KMS-11 (cell line): ENCODE measurements at regions not wholly inside any gene's neighbourhood (a gene's known extent, or its start where the extent isn't known, plus 50 kb on each side); places are given as distances from the start of the nearest gene placed in this dataset.
A peak's percentile ranks its signal among the peaks of the same experiment; 100 is the strongest.

Experiments
- H2AFZ ChIP-seq: fragments of 200-600 bp; sonication (generic); 2 replicates; pipeline ENCODE4 v1.6.1; 2016; ENCODE audit warnings: antibody characterized with exemption, mixed run types, low read depth
- H3K27ac ChIP-seq: fragments of 200-600 bp; sonication (generic); 2 replicates; pipeline ENCODE4 v1.6.1; 2016; ENCODE audit warnings: mild to moderate bottlenecking, mixed run types
- H3K27me3 ChIP-seq: fragments of 200-600 bp; sonication (generic); 2 replicates; pipeline ENCODE4 v1.6.1; 2017; ENCODE audit warnings: mild to moderate bottlenecking, low read depth, mixed run types, moderate library complexity; ENCODE audit not compliant: insufficient read depth
- H3K36me3 ChIP-seq: fragments of 200-600 bp; sonication (generic); 2 replicates; pipeline ENCODE4 v1.6.1; 2017; ENCODE audit warnings: mild to moderate bottlenecking, mixed run types; ENCODE audit not compliant: insufficient read depth
- H3K4me1 ChIP-seq: fragments of 200-600 bp; sonication (generic); 2 replicates; pipeline ENCODE4 v1.6.1; 2016; ENCODE audit warnings: mild to moderate bottlenecking, low read depth, mixed run types; ENCODE audit not compliant: poor library complexity, severe bottlenecking
- H3K4me2 ChIP-seq: fragments of 200-600 bp; sonication (generic); 2 replicates; pipeline ENCODE4 v1.7.0; 2016; ENCODE audit warnings: mild to moderate bottlenecking, mixed run types
- H3K4me3 ChIP-seq: fragments of 200-600 bp; sonication (generic); IDR thresholded peaks from 2 replicates; pipeline ENCODE4 v1.6.1; 2017; ENCODE audit warnings: low read depth, low read length, mixed read lengths; ENCODE audit not compliant: insufficient read depth
- H3K79me2 ChIP-seq: fragments of 200-600 bp; sonication (generic); 2 replicates; pipeline ENCODE4 v1.6.1; 2016; ENCODE audit warnings: low read depth, mixed run types; ENCODE audit not compliant: insufficient read depth
- H3K9ac ChIP-seq: fragments of 200-600 bp; sonication (generic); 2 replicates; pipeline ENCODE4 v1.6.1; 2016; ENCODE audit warnings: mild to moderate bottlenecking, mixed run types
- H4K20me1 ChIP-seq: fragments of 200-600 bp; sonication (generic); 2 replicates; pipeline ENCODE4 v1.6.1; 2016; ENCODE audit warnings: mild to moderate bottlenecking, mixed run types; ENCODE audit not compliant: insufficient read depth
- TF ChIP-seq, protein P1 (sequence below): fragments of 200-600 bp; sonication (generic); conservative IDR thresholded peaks from 2 replicates; pipeline ENCODE4 v1.6.1; 2017; ENCODE audit warnings: low read depth, mild to moderate bottlenecking, antibody characterized with exemption, low read length, moderate library complexity, mixed read lengths

DNA sequence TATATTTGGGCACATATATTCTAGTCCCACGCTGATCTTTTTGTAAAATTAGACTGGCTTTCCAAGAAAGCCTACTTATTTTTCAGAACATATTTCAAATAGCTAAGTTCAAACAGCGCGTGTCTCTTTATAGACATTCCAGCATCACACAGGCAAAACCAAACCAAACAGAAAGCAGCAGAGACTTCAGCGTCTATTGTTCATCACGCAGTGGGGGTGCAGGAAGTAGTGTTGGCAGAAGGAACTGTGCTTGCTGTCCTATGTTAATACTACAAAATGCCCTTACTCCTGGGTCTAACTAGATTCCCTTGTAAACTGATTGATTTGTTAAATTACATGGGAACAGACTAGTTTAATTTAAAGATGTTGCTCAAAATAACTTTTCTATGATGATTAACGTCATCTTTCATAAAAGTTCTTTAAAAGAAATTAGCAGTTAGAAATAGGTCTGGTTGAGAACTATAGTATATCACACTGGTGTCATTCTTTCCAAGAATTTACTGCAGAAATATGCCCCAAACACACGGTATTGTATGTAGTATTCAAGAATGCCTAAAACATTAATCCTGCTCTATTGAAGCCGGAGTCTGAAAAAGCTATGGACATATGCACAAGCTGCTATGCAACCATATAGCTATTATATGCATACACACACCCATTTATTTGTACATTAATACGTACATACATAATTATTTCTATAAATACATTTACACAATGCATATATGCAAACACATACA lies 436.3 kb downstream of the CBLN2 start:
- Histone ChIP-seq H3K27me3 (no peaks in the 10 kb centered on the region), H3K36me3 (no peaks in the 10 kb centered on the region), H3K9ac (no peak overlapping the region), H2AFZ (no peak overlapping the region), H3K27ac (no peak overlapping the region), H3K79me2 (no peaks in the 10 kb centered on the region), H3K4me1 (no peaks in the 10 kb centered on the region), H3K4me2 (no peak overlapping the region), H4K20me1 (no peaks in the 10 kb centered on the region), H3K4me3 (no peak overlapping the region)
- TF ChIP-seq, protein P1, sequence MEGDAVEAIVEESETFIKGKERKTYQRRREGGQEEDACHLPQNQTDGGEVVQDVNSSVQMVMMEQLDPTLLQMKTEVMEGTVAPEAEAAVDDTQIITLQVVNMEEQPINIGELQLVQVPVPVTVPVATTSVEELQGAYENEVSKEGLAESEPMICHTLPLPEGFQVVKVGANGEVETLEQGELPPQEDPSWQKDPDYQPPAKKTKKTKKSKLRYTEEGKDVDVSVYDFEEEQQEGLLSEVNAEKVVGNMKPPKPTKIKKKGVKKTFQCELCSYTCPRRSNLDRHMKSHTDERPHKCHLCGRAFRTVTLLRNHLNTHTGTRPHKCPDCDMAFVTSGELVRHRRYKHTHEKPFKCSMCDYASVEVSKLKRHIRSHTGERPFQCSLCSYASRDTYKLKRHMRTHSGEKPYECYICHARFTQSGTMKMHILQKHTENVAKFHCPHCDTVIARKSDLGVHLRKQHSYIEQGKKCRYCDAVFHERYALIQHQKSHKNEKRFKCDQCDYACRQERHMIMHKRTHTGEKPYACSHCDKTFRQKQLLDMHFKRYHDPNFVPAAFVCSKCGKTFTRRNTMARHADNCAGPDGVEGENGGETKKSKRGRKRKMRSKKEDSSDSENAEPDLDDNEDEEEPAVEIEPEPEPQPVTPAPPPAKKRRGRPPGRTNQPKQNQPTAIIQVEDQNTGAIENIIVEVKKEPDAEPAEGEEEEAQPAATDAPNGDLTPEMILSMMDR: no peak

DNA sequence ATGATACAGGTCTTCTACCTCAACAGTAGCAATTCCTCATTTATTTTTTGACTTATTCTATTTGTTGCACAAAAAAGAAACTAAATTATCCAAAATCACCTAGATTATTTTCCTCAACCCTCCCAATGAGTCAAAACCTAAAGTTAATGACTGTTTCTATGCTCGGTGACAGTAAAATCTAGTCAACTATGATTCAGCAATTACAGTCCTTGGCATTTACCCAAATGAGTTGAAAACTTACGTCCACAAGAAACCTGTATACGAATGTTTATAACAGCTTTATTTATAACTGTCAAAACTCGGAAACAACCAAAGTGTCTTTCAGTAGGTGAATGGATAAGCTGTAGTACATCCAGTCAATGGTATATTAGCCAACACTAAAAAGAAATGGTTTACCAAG lies 439.3 kb downstream of the CBLN2 start:
- no peak overlapping the region for H3K27ac ChIP-seq
- no peak overlapping the region for H3K4me2 ChIP-seq
- TF ChIP-seq, protein P1: no peak
- no peak overlapping the region for H2AFZ ChIP-seq
- peaks cover 12% of the 10 kb centered on the region for H3K4me1 ChIP-seq
- no peaks in the 10 kb centered on the region for H4K20me1 ChIP-seq
- no peak overlapping the region for H3K4me3 ChIP-seq
- no peaks in the 10 kb centered on the region for H3K27me3 ChIP-seq
- H3K9ac ChIP-seq: no peak overlapping the region
- H3K79me2 ChIP-seq: no peaks in the 10 kb centered on the region
- H3K36me3 ChIP-seq: no peaks in the 10 kb centered on the region

DNA sequence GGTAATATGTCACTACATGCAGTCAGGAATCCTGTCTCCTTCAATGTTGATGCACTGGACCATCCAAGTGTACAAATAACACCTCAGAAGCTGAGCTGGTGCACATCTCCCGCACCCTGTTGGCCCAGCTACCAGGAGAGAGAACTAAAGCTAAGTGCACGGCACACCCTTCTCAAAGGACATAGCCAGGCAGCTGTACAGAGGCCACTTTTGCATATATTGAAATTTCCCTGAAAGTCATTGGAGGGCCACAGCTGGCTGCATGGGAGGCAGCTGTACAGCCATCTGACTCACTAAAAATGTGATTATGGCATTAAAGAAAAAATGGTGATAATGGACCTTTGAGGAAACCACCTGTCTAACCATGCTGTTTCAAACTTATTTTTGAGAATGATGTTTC lies 441.7 kb downstream of the CBLN2 start:
- Histone ChIP-seq H3K36me3 (no peaks in the 10 kb centered on the region), H3K27ac (no peak overlapping the region), H4K20me1 (no peaks in the 10 kb centered on the region), H3K4me3 (no peak overlapping the region), H2AFZ (no peak overlapping the region), H3K4me2 (no peak overlapping the region), H3K4me1 (peaks cover 17% of the 10 kb centered on the region), H3K9ac (no peak overlapping the region), H3K79me2 (no peaks in the 10 kb centered on the region), H3K27me3 (no peaks in the 10 kb centered on the region)
- TF ChIP-seq, protein P1: no peak

DNA sequence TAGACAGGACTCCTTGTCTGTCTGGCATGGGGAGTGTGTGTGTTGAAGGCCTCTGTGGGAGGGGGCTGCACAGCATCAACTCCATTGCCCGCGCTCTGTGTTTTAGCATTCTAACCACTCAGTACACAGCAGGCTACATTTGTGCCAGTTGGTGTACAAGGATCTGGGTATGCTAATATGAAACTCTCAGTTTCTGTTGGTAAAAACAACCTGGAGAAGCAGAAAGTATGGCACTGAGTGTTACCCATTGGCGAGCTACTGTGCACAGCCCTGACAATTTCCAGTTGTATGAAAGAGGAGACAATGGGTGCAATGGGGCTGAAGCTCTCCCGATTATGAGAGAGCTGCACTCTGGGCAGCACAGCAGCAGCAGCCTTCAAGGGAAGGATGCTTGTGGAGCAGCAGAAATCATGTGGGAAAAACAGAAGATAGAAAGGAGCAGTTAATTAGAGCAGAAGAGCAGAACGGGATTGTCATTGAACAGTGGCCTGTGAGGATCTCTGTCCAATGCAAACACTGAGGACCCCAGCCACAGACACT lies 443.6 kb downstream of the CBLN2 start:
- H3K36me3 ChIP-seq: no peaks in the 10 kb centered on the region
- H2AFZ ChIP-seq: peak overlapping the region; percentile 46; the same call in 1 of the 2 replicates
- H4K20me1 ChIP-seq: no peaks in the 10 kb centered on the region
- H3K27me3 ChIP-seq: no peaks in the 10 kb centered on the region
- no peaks in the 10 kb centered on the region for H3K79me2 ChIP-seq
- H3K9ac ChIP-seq: no peak overlapping the region
- TF ChIP-seq, protein P1: no peak
- peaks cover 17% of the 10 kb centered on the region for H3K4me1 ChIP-seq
- H3K4me2 ChIP-seq: peak overlapping the region; percentile 18
- no peak overlapping the region for H3K4me3 ChIP-seq
- no peak overlapping the region; the same call in 1 of the 2 replicates for H3K27ac ChIP-seq
